ENCODE measurements at regions not wholly inside any gene's neighbourhood (a gene's known extent, or its start where the extent isn't known, plus 50 kb on each side); places are given as distances from the start of the nearest gene placed in this dataset.
A peak's percentile ranks its signal among the peaks of the same experiment; 100 is the strongest.
"Not testable (repeated sequence)": the region's sequence is repeated elsewhere in the genome, so short reads cannot be mapped to it uniquely, and the experiment has no call there.

DNA sequence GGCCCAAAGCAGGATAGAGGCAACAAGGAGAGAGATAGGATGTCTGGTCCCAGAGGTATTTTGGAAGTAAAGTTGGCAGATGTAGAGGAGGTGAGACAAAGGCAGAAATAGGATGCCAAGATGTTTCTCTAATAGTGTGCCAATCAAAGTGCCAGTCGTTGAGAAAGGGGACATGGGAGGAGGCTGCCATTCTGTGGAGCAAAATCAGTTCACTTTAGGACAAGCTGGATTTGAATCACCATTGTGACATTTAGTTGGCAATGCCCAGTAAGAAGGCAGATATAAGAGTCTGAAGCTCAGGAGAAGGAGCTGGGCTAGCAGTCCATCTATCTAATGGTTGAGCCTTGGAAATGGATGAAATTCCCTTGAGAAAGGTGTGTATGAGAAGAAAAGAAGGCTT, 53.8 kb downstream of the ADRB2 start:
- DNase-seq (ENCODE audit: low spot score), result no peak

GRCh38 chr5:148880696-148881095, 54.3 kb downstream of the ADRB2 start:
- no peak for DNase-seq (ENCODE audit: low spot score)

DNA sequence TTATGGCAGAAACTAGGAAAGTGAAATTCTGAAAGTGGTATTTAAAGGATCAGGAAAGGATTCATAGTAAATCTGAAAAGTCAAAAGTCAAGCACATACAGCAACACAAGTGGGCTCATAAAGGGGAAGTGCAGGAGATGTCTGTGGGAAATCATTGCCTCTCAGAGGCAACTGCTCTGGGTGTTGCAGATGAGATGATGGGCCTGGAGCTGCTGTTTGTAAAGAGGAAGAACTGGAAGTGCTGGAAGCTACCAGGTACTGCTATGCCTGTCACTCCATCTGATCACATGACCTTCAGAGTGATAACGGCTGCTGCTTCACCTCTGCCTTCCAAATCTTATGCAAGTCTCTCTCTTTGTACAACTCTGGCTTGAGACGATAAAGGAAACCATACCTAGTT, 55.9 kb downstream of the ADRB2 start:
- no peak for DNase-seq (ENCODE audit: low spot score)

DNA sequence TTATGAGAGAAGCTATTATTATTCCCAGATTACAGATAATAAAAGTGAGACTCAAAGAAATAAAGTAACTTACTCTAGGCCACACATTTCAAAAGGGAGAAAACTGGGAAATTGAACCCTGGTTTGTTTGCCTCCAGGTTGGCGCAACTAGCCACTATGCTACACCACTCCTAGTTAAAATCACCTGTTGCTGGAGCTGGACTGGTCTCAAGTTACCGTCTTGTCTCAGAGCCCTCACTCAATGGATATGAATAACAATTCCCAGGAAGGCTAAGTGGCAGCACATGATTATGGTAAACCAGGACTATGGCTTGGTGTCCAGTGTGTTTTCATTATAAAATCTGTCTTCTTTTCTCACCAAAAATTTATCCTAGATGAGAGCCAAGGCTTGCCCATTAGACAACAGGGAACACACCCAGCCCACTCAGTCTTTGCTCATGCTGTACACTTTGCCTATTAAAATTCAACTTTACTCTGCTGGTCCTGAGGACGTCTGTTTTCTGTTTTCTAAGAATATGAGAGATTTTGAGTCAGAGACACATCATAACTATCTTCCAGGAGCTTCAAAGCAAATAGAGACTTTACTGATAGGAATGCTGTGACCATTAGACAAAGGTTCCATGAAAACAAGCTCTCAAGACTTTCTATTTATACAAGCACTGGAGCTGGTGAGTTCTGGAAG, 58.1 kb downstream of the ADRB2 start:
- DNase-seq (ENCODE audit: low spot score), result no peak

DNA sequence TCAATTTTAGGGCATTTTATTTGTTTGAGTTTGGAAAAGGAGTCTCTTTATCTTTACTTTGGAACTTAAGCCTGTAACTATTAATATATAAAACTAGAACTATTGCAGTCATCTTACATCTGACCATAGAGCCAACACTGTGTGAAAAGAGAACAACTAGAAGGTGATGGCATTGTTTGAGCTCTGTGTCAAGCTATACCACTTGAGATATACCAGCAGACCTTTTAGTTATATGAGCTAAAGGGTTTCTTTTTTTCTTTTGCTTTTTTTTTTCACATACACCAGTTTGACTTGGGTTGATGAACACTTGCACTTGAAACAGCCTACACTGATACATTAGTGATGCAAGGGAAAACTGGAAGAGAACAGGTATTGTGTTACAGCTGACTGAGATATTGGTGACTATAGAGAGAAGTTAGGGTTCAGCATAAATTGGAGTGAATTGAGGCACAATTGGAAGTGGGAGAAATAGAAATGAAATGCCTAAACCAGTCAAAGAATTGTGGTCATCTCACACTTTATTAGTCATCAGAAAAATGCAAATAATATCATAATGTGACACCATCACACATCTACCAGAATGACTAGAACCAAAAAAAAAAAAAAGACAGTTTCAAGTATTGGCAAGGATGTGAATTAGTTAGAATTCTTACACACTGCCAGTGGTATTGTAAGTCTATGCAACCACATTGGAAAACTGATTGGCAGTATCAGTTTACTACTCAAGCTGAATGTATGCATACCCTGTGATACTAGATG, 60.9 kb downstream of the ADRB2 start:
- DNase-seq (ENCODE audit: low spot score), result no peak

DNA sequence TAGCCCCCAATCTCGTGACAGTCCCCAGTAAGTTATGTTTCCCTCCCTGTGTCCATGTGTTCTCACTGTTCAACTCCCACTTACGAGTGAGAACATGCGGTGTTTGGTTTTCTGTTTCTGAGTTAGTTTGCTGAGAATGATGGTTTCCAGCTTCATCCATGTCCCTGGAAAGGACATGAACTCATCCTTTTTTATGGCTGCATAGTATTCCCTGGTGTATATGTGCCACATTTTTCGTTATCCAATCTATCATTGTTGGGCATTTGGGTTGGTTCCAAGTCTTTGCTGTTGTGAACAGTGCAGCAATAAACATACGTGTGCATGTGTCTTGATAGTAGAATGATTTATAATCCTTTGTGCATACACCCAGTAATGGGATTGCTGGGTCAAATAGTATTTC, 63.5 kb downstream of the ADRB2 start:
- DNase-seq (ENCODE audit: low spot score), result not testable (repeated sequence)

GRCh38 chr5:148895441-148895840, 69.0 kb downstream of the ADRB2 start:
- DNase-seq (ENCODE audit: low spot score), result not testable (repeated sequence)

DNA sequence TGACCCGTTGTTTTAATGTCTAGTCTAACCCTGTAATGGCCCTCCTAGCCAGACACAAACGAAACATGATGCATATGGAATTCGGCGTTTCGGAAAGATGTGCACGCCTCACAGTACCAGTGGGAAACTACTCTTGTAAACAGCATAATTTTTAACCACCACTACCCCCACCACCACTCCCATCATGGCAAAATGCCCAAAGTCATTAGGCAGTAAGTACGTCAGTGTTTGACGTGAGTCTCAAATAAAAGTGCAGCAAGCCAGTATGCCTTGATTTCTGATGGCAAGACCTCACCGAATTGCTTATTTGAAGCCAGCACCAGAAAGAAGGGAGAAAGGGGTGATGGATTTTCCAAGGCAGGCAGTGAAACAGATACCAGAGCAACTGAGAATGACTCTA, 71.4 kb downstream of the ADRB2 start:
- no peak for DNase-seq (ENCODE audit: low spot score)

GRCh38 chr5:148898413-148899075, 72.1 kb downstream of the ADRB2 start:
- DNase-seq (ENCODE audit: low spot score), result no peak

GRCh38 chr5:148899993-148900392, 73.6 kb downstream of the ADRB2 start:
- no peak for DNase-seq (ENCODE audit: low spot score)

GRCh38 chr5:148902478-148902877, 76.1 kb downstream of the ADRB2 start:
- DNase-seq (ENCODE audit: low spot score), result no peak

DNA sequence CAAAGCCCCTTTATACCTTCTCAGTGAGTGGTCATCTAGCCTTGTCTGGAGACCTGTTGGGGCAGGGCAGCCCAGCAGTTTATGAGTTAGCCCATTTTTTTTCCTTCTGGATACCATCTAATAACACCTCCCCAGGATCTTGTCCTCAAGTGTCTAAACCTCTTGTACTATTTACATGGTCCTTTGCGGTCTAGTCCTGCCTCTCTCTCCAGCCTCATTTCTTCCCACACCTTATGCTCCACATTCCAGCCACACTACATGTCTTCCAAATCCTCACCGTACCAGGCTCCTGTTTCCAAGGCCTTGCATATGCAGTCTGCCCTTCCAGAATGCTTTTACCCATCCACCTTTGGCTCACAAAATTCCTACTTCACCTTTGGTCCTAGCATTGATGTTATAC, 77.2 kb downstream of the ADRB2 start:
- DNase-seq (ENCODE audit: low spot score), result no peak

GRCh38 chr5:148904440-148904839, 78.0 kb downstream of the ADRB2 start:
- peak; percentile 77 for DNase-seq (ENCODE audit: low spot score)

GRCh38 chr5:148905541-148905940, 79.1 kb downstream of the ADRB2 start:
- DNase-seq (ENCODE audit: low spot score), result no peak

- DNase-seq (ENCODE audit: low spot score), result no peak
These were observed 80.6 kb downstream of the ADRB2 start for GRCh38 chr5:148906968-148907367.

DNA sequence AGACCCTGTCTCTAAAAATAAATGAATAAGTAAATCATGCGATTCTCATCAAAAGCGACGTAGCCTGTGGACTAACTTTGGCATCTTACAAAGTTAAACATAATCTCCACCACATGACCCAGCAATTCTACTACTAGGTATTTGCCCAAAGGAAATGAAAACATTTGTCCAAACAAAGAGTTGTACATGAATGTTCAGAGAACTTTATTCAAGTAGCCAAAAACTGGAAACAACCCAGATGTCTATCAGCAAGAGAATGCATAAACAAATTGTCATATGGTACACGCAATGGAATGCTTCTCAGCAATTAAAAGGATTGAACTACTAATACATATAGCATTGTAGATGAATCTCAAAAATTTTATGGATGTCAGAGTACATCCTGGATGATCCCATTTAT, 82.6 kb downstream of the ADRB2 start:
- DNase-seq (ENCODE audit: low spot score), result no peak

DNA sequence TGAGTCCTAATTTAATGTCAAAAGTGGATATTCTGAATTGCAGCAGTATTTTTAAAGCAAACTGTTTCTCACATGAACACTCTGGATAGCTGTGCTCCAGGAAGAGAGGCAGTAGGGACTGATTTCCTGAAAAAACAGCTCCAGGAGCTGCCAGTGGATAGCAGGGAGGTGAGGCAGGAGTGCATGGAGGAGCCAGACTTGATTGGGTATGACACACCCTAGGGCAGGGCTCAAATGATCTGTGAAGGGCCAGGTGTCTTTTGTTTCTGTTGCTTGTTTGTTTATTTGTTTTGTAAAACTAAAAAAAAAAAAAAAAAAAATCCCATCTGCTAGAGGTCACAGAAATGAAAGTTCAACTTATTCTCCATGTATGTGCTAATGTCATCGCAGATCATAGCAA, 83.4 kb downstream of the ADRB2 start:
- DNase-seq (ENCODE audit: low spot score), result no peak

DNA sequence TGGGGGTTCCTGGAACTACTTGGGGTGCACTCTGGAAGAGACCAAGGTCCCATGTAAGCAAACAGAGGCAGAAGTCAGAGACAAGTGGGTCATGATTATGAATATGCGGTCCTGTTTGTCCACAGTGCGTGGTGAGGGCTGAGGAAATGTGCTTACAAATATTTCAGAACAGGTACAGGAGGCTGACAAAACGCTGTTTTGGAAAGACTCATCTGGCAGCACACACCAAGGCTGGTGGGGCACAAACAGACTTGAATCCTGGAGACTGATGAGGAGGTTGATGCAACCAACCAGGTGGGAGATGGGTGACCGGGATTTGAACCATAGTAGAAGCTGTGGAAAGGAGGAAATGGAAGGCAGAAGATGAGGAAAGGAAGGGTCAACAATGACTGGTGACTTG, 83.8 kb downstream of the ADRB2 start:
- DNase-seq (ENCODE audit: low spot score), result no peak

DNA sequence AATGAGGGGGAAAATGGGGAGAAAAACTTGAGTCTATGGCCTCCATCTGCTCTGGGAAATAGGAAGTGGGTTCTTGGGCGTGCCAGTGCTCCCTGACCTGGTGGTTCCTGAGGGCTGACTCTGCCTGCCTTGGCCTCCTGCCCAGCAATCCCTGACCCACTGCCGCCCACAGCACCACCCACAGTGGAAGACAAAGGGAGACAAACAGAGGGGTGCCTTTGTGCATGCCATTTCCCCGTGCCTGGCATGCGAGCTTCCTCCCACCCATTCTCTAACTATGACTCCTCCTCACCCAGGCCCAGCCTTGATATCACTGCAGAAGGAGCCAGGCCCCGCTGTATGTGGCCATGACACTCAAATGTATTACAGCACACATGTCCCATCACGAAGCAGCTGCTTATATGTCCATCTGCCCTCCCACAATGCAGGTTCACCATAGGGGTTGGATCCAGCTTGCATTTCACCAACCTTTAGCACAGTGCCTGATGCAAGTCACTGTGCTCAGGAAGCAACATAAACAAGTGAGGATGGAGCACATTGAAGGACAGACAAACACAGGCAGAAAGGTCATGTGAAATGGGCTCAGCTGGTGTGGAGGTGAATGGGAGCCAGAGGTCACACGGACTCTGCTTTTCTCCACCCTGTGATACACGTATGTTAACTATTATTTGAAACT, 84.4 kb downstream of the ADRB2 start:
- DNase-seq (ENCODE audit: low spot score), result no peak

GRCh38 chr5:148911386-148911785, 85.0 kb downstream of the ADRB2 start:
- DNase-seq (ENCODE audit: low spot score), result no peak

DNA sequence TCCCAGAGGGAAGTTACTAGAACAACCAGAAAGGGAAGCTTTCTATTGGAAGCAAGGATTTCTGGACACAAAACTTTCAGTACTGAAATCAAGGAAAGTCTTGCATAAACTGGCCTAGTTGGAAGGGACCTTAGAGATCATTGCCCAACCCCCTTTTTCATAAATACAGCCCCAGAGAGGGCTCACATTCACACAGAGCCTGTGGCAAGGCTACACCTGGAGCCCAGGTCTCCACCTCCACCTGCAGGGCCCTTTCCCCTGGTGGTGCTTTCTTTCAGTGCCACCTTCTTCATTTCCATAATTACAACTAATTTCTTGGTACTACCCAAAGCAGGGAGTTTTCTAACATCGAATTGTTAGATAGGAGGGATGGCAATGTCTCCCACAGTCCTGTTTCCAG, 85.7 kb downstream of the ADRB2 start:
- DNase-seq (ENCODE audit: low spot score), result no peak

- DNase-seq (ENCODE audit: low spot score), result peak; percentile 70
These were observed 86.4 kb downstream of the ADRB2 start for GRCh38 chr5:148912714-148913398.

Measured in cerebellar cortex (tissue), 1 donor.